Osteoblast (primary cell): ENCODE measurements at regions not wholly inside any gene's neighbourhood (a gene's known extent, or its start where the extent isn't known, plus 50 kb on each side); places are given as distances from the start of the nearest gene placed in this dataset.

Source experiments
- DNase-seq: peaks from one replicate; pipeline ENCODE4 v3.0.0; 2011; ENCODE audit warnings: low spot score, mixed read lengths; ENCODE audit not compliant: insufficient read length; ENCODE audit errors: missing footprints
- H2AFZ ChIP-seq: 2 replicates; pipeline ENCODE4 v1.6.0; 2011; ENCODE audit warnings: mild to moderate bottlenecking, low read length
- H3K27ac ChIP-seq: 2 replicates; pipeline ENCODE4 v1.5.1; 2011; ENCODE audit warnings: mild to moderate bottlenecking, low read depth, low read length, moderate library complexity
- H3K27me3 ChIP-seq: 2 replicates; pipeline ENCODE4 v1.6.0; 2012; ENCODE audit warnings: mild to moderate bottlenecking, control low read depth, inconsistent platforms, low read length, moderate library complexity; ENCODE audit not compliant: insufficient read depth
- H3K36me3 ChIP-seq: 2 replicates; pipeline ENCODE4 v1.5.1; 2011; ENCODE audit warnings: mild to moderate bottlenecking, low read length, control low read depth, moderate library complexity; ENCODE audit not compliant: insufficient read depth
- H3K4me1 ChIP-seq: 2 replicates; pipeline ENCODE4 v1.5.1; 2011; ENCODE audit warnings: mild to moderate bottlenecking, low read length, control low read depth, moderate library complexity; ENCODE audit not compliant: insufficient read depth
- H3K4me2 ChIP-seq: 2 replicates; pipeline ENCODE4 v1.6.0; 2011; ENCODE audit warnings: mild to moderate bottlenecking, low read length; ENCODE audit not compliant: insufficient read depth
- H3K4me3 ChIP-seq: fragments of 200-600 bp; sonication (generic); 3 replicates; pipeline ENCODE4 v1.5.1; 2012; ENCODE audit warnings: mild to moderate bottlenecking, low read length, inconsistent platforms; ENCODE audit not compliant: insufficient read depth
- H3K79me2 ChIP-seq: 2 replicates; pipeline ENCODE4 v1.6.0; 2012; ENCODE audit warnings: mild to moderate bottlenecking, low read length, control low read depth, inconsistent platforms; ENCODE audit not compliant: insufficient read depth
- H3K9me3 ChIP-seq: 2 replicates; pipeline ENCODE4 v1.5.1; 2011; ENCODE audit warnings: low read depth, low read length, control low read depth
- H4K20me1 ChIP-seq: 2 replicates; pipeline ENCODE4 v1.6.0; 2012; ENCODE audit warnings: mild to moderate bottlenecking, low read length, control low read depth; ENCODE audit not compliant: insufficient read depth
- TF ChIP-seq, protein P1 (sequence below): IDR thresholded peaks from 2 replicates; pipeline ENCODE4 v1.5.1; 2011; ENCODE audit warnings: mild to moderate bottlenecking, low read depth, low read length, moderate library complexity; ENCODE audit errors: extremely low read depth

DNA sequence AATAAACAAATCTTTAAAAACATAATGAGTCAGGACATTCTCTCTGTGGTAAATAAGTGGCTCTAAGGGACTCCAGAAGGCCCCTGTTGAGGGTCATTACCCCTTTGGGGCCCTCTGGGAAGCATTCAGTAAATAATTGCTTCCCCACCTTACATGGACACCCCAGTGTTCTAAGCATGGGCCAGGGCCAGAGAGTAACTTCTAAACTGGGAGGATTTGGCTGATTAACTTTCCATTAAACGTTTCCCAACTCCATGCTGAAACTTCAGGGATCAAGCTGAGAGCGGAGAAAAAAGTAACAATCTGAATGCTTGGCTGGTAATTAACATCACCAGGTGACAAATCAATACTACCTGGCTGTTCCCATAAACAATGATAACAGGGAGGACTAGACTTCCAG is 783.9 kb upstream of the LRRC4C start:
- H3K4me1 ChIP-seq = no peaks in the 10 kb centered on the region
- H4K20me1 ChIP-seq = no peaks in the 10 kb centered on the region
- no peaks in the 10 kb centered on the region for H3K9me3 ChIP-seq
- H3K79me2 ChIP-seq = no peaks in the 10 kb centered on the region
- no peak for DNase-seq
- no peak overlapping the region for H2AFZ ChIP-seq
- H3K4me3 ChIP-seq = no peak overlapping the region
- no peak overlapping the region for H3K27ac ChIP-seq
- no peaks in the 10 kb centered on the region for H3K27me3 ChIP-seq
- H3K4me2 ChIP-seq = no peak overlapping the region
- H3K36me3 ChIP-seq = no peaks in the 10 kb centered on the region
- TF ChIP-seq, protein P1, sequence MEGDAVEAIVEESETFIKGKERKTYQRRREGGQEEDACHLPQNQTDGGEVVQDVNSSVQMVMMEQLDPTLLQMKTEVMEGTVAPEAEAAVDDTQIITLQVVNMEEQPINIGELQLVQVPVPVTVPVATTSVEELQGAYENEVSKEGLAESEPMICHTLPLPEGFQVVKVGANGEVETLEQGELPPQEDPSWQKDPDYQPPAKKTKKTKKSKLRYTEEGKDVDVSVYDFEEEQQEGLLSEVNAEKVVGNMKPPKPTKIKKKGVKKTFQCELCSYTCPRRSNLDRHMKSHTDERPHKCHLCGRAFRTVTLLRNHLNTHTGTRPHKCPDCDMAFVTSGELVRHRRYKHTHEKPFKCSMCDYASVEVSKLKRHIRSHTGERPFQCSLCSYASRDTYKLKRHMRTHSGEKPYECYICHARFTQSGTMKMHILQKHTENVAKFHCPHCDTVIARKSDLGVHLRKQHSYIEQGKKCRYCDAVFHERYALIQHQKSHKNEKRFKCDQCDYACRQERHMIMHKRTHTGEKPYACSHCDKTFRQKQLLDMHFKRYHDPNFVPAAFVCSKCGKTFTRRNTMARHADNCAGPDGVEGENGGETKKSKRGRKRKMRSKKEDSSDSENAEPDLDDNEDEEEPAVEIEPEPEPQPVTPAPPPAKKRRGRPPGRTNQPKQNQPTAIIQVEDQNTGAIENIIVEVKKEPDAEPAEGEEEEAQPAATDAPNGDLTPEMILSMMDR = no peak

DNA sequence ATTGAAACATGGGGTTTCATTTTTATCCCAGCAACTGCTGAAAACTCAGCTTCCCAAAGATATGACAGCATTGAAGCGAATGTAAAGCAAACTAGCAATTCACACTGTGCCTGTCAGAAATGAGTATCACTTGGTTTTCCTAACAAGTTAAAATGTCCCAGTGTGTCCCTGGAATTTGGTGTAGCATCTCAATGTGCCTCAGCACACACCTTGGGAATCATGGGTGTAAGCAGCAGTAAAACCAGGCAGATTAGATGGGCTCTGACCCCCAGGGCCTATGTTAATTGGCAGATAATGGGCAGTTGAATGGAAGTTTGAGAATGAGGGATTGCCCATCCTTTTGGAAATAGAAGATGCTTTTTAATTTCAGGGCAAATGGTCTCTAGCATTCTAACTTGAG is 784.9 kb upstream of the LRRC4C start:
- no peaks in the 10 kb centered on the region for H3K27me3 ChIP-seq
- no peak overlapping the region for H3K4me2 ChIP-seq
- H2AFZ ChIP-seq = no peak overlapping the region

DNA sequence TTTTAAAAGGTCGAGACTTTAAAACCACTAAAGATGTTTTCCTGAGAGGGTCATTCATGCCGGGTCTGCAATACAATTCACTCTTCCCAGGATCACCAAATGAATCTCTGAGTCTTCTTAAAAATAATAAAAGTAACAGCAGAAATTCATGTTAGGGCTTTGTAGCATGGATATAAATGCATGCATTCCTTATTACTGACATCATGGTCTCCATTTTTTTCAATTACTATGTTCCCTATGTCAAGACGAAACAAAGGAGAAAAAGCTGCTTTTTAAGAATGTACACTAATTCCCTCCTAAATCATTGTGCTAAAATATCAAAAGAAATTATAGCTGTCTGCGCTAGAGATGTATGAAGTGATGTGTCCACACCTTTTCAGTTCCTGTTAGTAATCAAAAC is 789.9 kb upstream of the LRRC4C start:
- H3K27me3 ChIP-seq = no peaks in the 10 kb centered on the region
- no peak overlapping the region for H3K27ac ChIP-seq
- no peak for DNase-seq
- H3K4me1 ChIP-seq = no peaks in the 10 kb centered on the region
- H3K79me2 ChIP-seq = no peaks in the 10 kb centered on the region
- no peak overlapping the region for H2AFZ ChIP-seq
- peaks cover 3% of the 10 kb centered on the region for H3K9me3 ChIP-seq
- H3K4me2 ChIP-seq = no peak overlapping the region
- H3K4me3 ChIP-seq = no peak overlapping the region
- no peaks in the 10 kb centered on the region for H3K36me3 ChIP-seq
- H4K20me1 ChIP-seq = no peaks in the 10 kb centered on the region
- TF ChIP-seq, protein P1 = no peak

More for the DNA sequence above, 784.9 kb upstream of the LRRC4C start:
- no peaks in the 10 kb centered on the region for H3K9me3 ChIP-seq
- no peaks in the 10 kb centered on the region for H3K79me2 ChIP-seq
- no peak overlapping the region for H3K4me3 ChIP-seq
- H3K27ac ChIP-seq = no peak overlapping the region
- TF ChIP-seq, protein P1 = no peak
- no peak for DNase-seq
- no peaks in the 10 kb centered on the region for H3K4me1 ChIP-seq
- no peaks in the 10 kb centered on the region for H3K36me3 ChIP-seq
- no peaks in the 10 kb centered on the region for H4K20me1 ChIP-seq

DNA sequence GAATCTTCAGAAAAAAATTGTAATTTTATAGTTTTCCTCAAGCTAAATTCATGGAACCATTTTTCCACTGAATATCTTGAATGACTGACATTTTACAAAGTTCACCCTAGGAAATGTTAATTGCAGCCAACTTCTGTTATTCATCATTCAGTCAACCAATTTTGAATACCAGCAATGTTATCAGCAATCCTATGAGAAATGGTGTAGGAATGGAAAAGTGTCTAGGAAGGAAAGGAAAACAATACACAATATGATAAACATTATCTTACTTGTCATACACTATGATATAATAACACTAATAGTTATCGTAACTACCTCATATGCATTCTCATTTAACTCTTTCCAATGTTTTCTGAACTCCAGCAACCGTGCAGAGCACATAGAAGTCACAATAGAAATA is 790.5 kb upstream of the LRRC4C start:
- DNase-seq = no peak
- peaks cover 3% of the 10 kb centered on the region for H3K9me3 ChIP-seq
- no peak overlapping the region for H3K27ac ChIP-seq
- no peak overlapping the region for H3K4me2 ChIP-seq
- H4K20me1 ChIP-seq = no peaks in the 10 kb centered on the region
- no peak overlapping the region for H2AFZ ChIP-seq
- H3K27me3 ChIP-seq = no peaks in the 10 kb centered on the region
- H3K79me2 ChIP-seq = no peaks in the 10 kb centered on the region
- H3K4me3 ChIP-seq = no peak overlapping the region
- H3K4me1 ChIP-seq = no peaks in the 10 kb centered on the region
- TF ChIP-seq, protein P1 = no peak
- H3K36me3 ChIP-seq = no peaks in the 10 kb centered on the region
